Posterior cingulate gyrus (tissue), 11 donors: ENCODE measurements at regions not wholly inside any gene's neighbourhood (a gene's known extent, or its start where the extent isn't known, plus 50 kb on each side); places are given as distances from the start of the nearest gene placed in this dataset.
"Not testable (repeated sequence)": the region's sequence is repeated elsewhere in the genome, so short reads cannot be mapped to it uniquely, and the experiment has no call there.

ENCODE experiments used
- DNase-seq, 10 donors: peaks; one replicate each; pipeline versions ENCODE4 v3.0.0 to v3.0.0-alpha.2; 2020 to 2021; ENCODE audit warnings: mixed read lengths in 3 of 10
- intact Hi-C: fragments of 100-400 bp; cut with DNase I; formaldehyde crosslinking; loops from one replicate; pipeline ENCODE4 v1.15.1; 2023

- intact Hi-C loops = no loop called here
- DNase-seq = no peak
Observed at GRCh38 chr13:37475966-37476365, 122.6 kb downstream of the POSTN start.

- intact Hi-C loops = no loop called here
- DNase-seq = no peak
Observed at GRCh38 chr13:37475151-37475550, 123.4 kb downstream of the POSTN start.

- intact Hi-C loops = no loop called here
Observed at GRCh38 chr13:37473035-37473434, 125.5 kb downstream of the POSTN start.

GRCh38 chr13:37472266-37472665 is 126.3 kb downstream of the POSTN start:
- DNase-seq, intact Hi-C loops: not testable (repeated sequence)

More at GRCh38 chr13:37473035-37473434, 125.5 kb downstream of the POSTN start:
- DNase-seq = no peak

GRCh38 chr13:37460166-37460565 is 138.4 kb downstream of the POSTN start:
- no peak for DNase-seq
- intact Hi-C loops = no loop called here

GRCh38 chr13:37457612-37458011 is 141.0 kb downstream of the POSTN start:
- no peak for DNase-seq
- intact Hi-C loops = no loop called here

- intact Hi-C loops = no loop called here
- no peak for DNase-seq
Observed at GRCh38 chr13:37456506-37456905, 142.1 kb downstream of the POSTN start.

GRCh38 chr13:37456041-37456440 is 142.5 kb downstream of the POSTN start:
- intact Hi-C loops = no loop called here
- no peak for DNase-seq

GRCh38 chr13:37453246-37453645 is 145.3 kb downstream of the POSTN start:
- no peak for DNase-seq
- intact Hi-C loops = no loop called here

- DNase-seq = no peak
- intact Hi-C loops = no loop called here
Observed at GRCh38 chr13:37450276-37450675, 148.3 kb downstream of the POSTN start.

- intact Hi-C loops = no loop called here
- no peak for DNase-seq
Observed at GRCh38 chr13:37448153-37448552, 150.4 kb downstream of the POSTN start.

GRCh38 chr13:37446503-37446902 is 152.1 kb downstream of the POSTN start:
- no peak for DNase-seq
- intact Hi-C loops = no loop called here

GRCh38 chr13:37443538-37443937 is 155.0 kb downstream of the POSTN start:
- DNase-seq = no peak
- intact Hi-C loops = no loop called here

GRCh38 chr13:37442996-37443395 is 155.6 kb downstream of the POSTN start:
- no peak for DNase-seq
- intact Hi-C loops = no loop called here

- intact Hi-C loops = no loop called here
- DNase-seq = no peak
Observed at GRCh38 chr13:37435881-37436280, 162.7 kb downstream of the POSTN start.

- intact Hi-C loops = no loop called here
- no peak for DNase-seq
Observed at GRCh38 chr13:37433086-37433485, 165.5 kb downstream of the POSTN start.

- no peak for DNase-seq
- intact Hi-C loops = no loop called here
Observed at GRCh38 chr13:37429976-37430375, 168.6 kb downstream of the POSTN start.

- no peak for DNase-seq
- intact Hi-C loops = no loop called here
Observed at GRCh38 chr13:37427843-37428494, 170.6 kb downstream of the POSTN start.

- DNase-seq = no peak
- intact Hi-C loops = no loop called here
Observed at GRCh38 chr13:37418490-37418889, 180.1 kb downstream of the POSTN start.

GRCh38 chr13:37417060-37417441 is 181.5 kb downstream of the POSTN start:
- intact Hi-C loops = no loop called here

GRCh38 chr13:37416291-37417059 is 182.1 kb downstream of the POSTN start:
- DNase-seq = no peak
- intact Hi-C loops = no loop called here

More at GRCh38 chr13:37417060-37417441, 181.5 kb downstream of the POSTN start:
- no peak for DNase-seq

GRCh38 chr13:37413161-37413560 is 185.4 kb downstream of the POSTN start:
- DNase-seq = no peak
- intact Hi-C loops = no loop called here
